DOHH2 (cell line): ENCODE measurements at regions not wholly inside any gene's neighbourhood (a gene's known extent, or its start where the extent isn't known, plus 50 kb on each side); places are given as distances from the start of the nearest gene placed in this dataset.

Experiments used
- CTCF ChIP-seq: fragments of 200-600 bp; sonication (generic); IDR thresholded peaks from one replicate; pipeline ENCODE4 v1.5.1; 2014; ENCODE audit warnings: antibody characterized with exemption, mild to moderate bottlenecking, low read depth, low read length; ENCODE audit not compliant: poor library complexity, severe bottlenecking
- EZH2phosphoT487 ChIP-seq: fragments of 200-600 bp; sonication (generic); IDR thresholded peaks from 2 replicates; pipeline ENCODE4 v1.6.1; 2017; ENCODE audit warnings: borderline replicate concordance, mild to moderate bottlenecking, antibody characterized with exemption, low read length, moderate library complexity, mixed read lengths

GRCh38 chr5:39801306-39801705, 376.5 kb upstream of the DAB2 start:
- no peak for TF ChIP-seq CTCF
- no peak for TF ChIP-seq EZH2phosphoT487
